PC-3 (cell line): ENCODE measurements at regions not wholly inside any gene's neighbourhood (a gene's known extent, or its start where the extent isn't known, plus 50 kb on each side); places are given as distances from the start of the nearest gene placed in this dataset.

Experiments used
- ATAC-seq: fragments of 200-7000 bp; cut with Tn5 transposase; 2 replicates; pipeline ENCODE4 v1.9.1; 2020; ENCODE audit warnings: mild to moderate bottlenecking, moderate library complexity
- BruUV-seq: library from RNA; stranded (reverse); fragments of 400-500 nt; replicated peaks from 2 replicates; lab custom pipeline; 2021; lab: Mats Ljungman, UMichigan
- CTCF ChIA-PET: fragments of 300-600 bp; sonication (Branson Sonifier 250); formaldehyde crosslinking; loops from one replicate; lab custom pipeline; 2022; ENCODE audit warnings: antibody characterized with exemption; lab: Charles Lee
- POLR2A ChIA-PET: fragments of 300-600 bp; sonication (Branson Sonifier 250); formaldehyde crosslinking; loops from one replicate; lab custom pipeline; 2022; ENCODE audit warnings: antibody characterized with exemption; ENCODE audit not compliant: unreplicated experiment; lab: Charles Lee
- DNase-seq: peaks from one replicate; pipeline ENCODE4 v3.0.0-alpha.2; 2015
- H2AFZ ChIP-seq: fragments of 300-600 bp; sonication (generic); 2 replicates; pipeline ENCODE4 v1.6.0; 2016; ENCODE audit warnings: antibody characterized with exemption, low read length
- H3F3A ChIP-seq: fragments of 300-600 bp; sonication (generic); one replicate; pipeline ENCODE4 v1.6.0; 2017; ENCODE audit warnings: antibody characterized with exemption, low read length, control low read depth, mild to moderate bottlenecking; ENCODE audit not compliant: unreplicated experiment
- H3K27ac ChIP-seq: fragments of 300-600 bp; sonication (generic); 2 replicates; pipeline ENCODE4 v1.5.1; 2016; ENCODE audit warnings: mild to moderate bottlenecking, low read length
- H3K27me3 ChIP-seq: fragments of 300-600 bp; sonication (generic); 2 replicates; pipeline ENCODE4 v1.6.1; 2016; ENCODE audit warnings: low read length, mixed read lengths
- H3K36me3 ChIP-seq: fragments of 300-600 bp; sonication (generic); 2 replicates; pipeline ENCODE4 v1.6.1; 2016; ENCODE audit warnings: low read depth, mixed run types, low read length, mixed read lengths
- H3K4me1 ChIP-seq: fragments of 300-600 bp; sonication (generic); 2 replicates; pipeline ENCODE4 v1.5.1; 2016; ENCODE audit warnings: low read length; ENCODE audit not compliant: insufficient read depth
- H3K4me2 ChIP-seq: fragments of 300-600 bp; sonication (generic); 2 replicates; pipeline ENCODE4 v1.6.0; 2016; ENCODE audit warnings: low read length
- H3K4me3 ChIP-seq: fragments of 300-600 bp; sonication (generic); 2 replicates; pipeline ENCODE4 v1.5.1; 2016; ENCODE audit warnings: mild to moderate bottlenecking, low read length, mixed read lengths
- H3K79me2 ChIP-seq: fragments of 300-600 bp; sonication (generic); 2 replicates; pipeline ENCODE4 v1.6.1; 2017; ENCODE audit warnings: low read length, mixed read lengths
- H3K9ac ChIP-seq: fragments of 300-600 bp; sonication (generic); 2 replicates; pipeline ENCODE4 v1.6.0; 2016; ENCODE audit warnings: mild to moderate bottlenecking, low read length
- H3K9me2 ChIP-seq: fragments of 300-600 bp; sonication (generic); replicated peaks from 2 replicates; pipeline ENCODE4 v1.6.1; 2016; ENCODE audit warnings: mixed run types, low read length, mixed read lengths
- H3K9me3 ChIP-seq: fragments of 300-600 bp; sonication (generic); 2 replicates; pipeline ENCODE4 v1.6.1; 2016; ENCODE audit warnings: low read length, mixed read lengths
- H4K20me1 ChIP-seq: fragments of 300-600 bp; sonication (generic); 2 replicates; pipeline ENCODE4 v1.6.1; 2016; ENCODE audit warnings: low read length, mixed read lengths
- EZH2 ChIP-seq: fragments of 300-600 bp; sonication (generic); IDR thresholded peaks from one replicate; pipeline ENCODE4 v1.6.1; 2017; ENCODE audit warnings: antibody characterized with exemption, mild to moderate bottlenecking, low read length; ENCODE audit not compliant: unreplicated experiment
- EZH2phosphoT487 ChIP-seq: fragments of 300-600 bp; sonication (generic); IDR thresholded peaks from 2 replicates; pipeline ENCODE4 v1.6.1; 2018; ENCODE audit warnings: mild to moderate bottlenecking, antibody characterized with exemption, low read length, borderline replicate concordance
- intact Hi-C: fragments of 100-400 bp; cut with micrococcal nuclease; formaldehyde crosslinking; loops from 2 replicates; pipeline ENCODE4 v1.9.0; 2023
- TF ChIP-seq, protein P1 (sequence below): fragments of 300-600 bp; sonication (generic); conservative IDR thresholded peaks from 2 replicates; pipeline ENCODE4 v1.5.1; 2017; ENCODE audit warnings: antibody characterized with exemption, low read depth, mild to moderate bottlenecking, low read length

DNA sequence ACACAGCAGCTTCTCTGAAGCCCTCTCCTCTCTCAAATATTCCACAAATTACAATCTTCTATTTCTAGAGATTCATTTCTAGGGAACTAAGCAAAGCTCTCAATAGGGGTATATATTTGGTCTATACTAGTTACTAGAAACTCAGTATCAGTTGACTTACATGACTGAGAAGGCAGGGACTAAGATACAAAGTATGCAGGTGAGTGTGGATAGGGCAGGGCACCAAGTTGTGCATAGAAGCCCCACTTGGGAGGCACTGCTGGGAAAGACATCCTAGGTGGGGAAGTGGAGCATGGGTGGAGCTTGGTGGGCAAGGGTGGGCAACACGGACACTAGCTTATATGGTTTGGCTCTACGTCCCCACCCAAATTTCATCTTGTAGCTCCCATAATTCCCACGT is 148.1 kb upstream of the RASA1 start:
- ATAC-seq = no peak
- H3K4me1 ChIP-seq = peaks cover 53% of the 10 kb centered on the region

DNA sequence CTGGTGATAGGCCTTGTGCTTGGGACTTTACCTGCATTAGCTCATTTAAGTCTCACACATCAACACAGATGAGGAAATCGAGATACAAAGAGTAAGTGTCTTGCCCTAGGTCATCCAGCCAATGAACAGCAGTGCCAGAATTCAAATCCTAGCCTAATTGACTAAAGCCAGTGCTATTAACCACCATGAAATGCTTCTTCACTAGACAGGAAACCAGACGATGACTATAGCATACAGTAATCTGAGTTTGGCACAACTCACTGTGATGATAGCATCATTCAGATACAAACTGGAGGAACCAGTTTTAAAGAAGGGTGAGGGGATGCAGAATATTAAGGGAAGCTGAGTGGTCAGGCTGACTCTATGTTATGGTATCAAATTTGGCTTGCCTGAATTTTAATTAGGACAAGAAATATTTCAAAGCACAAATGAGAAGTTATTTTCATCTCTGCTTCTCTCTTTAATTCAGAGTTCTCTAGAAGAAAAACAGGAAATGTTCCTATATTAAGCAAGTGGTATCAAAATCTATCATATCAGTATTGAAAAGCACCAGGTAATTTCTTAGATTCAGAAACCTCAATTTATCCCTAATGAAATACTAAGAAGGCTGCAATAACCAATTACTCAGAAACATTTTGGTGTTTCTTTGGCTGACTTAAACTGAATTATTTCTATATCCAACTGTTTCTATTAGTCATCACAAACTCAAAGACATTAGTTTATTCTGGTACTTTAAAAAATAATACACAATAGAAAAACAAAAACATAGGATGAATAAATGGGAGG is 147.0 kb upstream of the RASA1 start:
- Histone ChIP-seq H3K79me2 (no peaks in the 10 kb centered on the region), H4K20me1 (no peaks in the 10 kb centered on the region), H3K9ac (peak overlapping the region; percentile 9; the same call in 1 of the 2 replicates), H3K9me2 (no peaks in the 10 kb centered on the region), H3K4me1 (peaks cover 54% of the 10 kb centered on the region), H3K4me3 (peak overlapping the region; percentile 38), H3K36me3 (no peaks in the 10 kb centered on the region), H3K27ac (peak overlapping the region; percentile 71), H3K27me3 (no peaks in the 10 kb centered on the region), H3K4me2 (peak overlapping the region; percentile 77), H3K9me3 (no peaks in the 10 kb centered on the region), H2AFZ (no peak overlapping the region), H3F3A (peaks cover 16% of the 10 kb centered on the region)
- DNase-seq = peak; percentile 100
- ATAC-seq = peak; percentile 79
- TSS peak; percentile 81 for BruUV-seq
- ChIA-PET CTCF (interaction anchor here (0.5 to 0.6 kb wide), 2 partner anchors 139 to 205 kb away, joined by 6 to 8 read pairs; no protein-coding TSS in a partner anchor), POLR2A (interaction anchor here (0.6 to 0.9 kb wide), 3 partner anchors 50 to 147 kb away, joined by 4 to 9 read pairs (median 4); partner anchors contain the start of gene RASA1)
- TF ChIP-seq, protein P1, sequence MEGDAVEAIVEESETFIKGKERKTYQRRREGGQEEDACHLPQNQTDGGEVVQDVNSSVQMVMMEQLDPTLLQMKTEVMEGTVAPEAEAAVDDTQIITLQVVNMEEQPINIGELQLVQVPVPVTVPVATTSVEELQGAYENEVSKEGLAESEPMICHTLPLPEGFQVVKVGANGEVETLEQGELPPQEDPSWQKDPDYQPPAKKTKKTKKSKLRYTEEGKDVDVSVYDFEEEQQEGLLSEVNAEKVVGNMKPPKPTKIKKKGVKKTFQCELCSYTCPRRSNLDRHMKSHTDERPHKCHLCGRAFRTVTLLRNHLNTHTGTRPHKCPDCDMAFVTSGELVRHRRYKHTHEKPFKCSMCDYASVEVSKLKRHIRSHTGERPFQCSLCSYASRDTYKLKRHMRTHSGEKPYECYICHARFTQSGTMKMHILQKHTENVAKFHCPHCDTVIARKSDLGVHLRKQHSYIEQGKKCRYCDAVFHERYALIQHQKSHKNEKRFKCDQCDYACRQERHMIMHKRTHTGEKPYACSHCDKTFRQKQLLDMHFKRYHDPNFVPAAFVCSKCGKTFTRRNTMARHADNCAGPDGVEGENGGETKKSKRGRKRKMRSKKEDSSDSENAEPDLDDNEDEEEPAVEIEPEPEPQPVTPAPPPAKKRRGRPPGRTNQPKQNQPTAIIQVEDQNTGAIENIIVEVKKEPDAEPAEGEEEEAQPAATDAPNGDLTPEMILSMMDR = no peak
- no peak for TF ChIP-seq EZH2
- no peak for TF ChIP-seq EZH2phosphoT487
- intact Hi-C loops = loop anchor here (1.0 to 5.0 kb wide), 4 partner anchors 21 to 272 kb away; no protein-coding TSS in a partner anchor

More for the DNA sequence above, 148.1 kb upstream of the RASA1 start:
- no peak overlapping the region for H3K4me3 ChIP-seq
- H3K4me2 ChIP-seq = no peak overlapping the region
- H3F3A ChIP-seq = peaks cover 16% of the 10 kb centered on the region
- intact Hi-C loops = no loop called here
- ChIA-PET POLR2A (interaction anchor here (0.8 to 0.9 kb wide), 2 partner anchors 49 to 148 kb away, joined by 4 to 9 read pairs; partner anchors contain the start of gene RASA1), CTCF (no interaction called here)
- no peaks in the 10 kb centered on the region for H3K9me3 ChIP-seq
- TF ChIP-seq, protein P1 = no peak
- no peak for TF ChIP-seq EZH2phosphoT487
- BruUV-seq = no TSS peak
- no peaks in the 10 kb centered on the region for H3K27me3 ChIP-seq
- DNase-seq = peak; percentile 25
- no peaks in the 10 kb centered on the region for H3K36me3 ChIP-seq
- H4K20me1 ChIP-seq = no peaks in the 10 kb centered on the region
- H3K79me2 ChIP-seq = no peaks in the 10 kb centered on the region
- peak overlapping the region; percentile 71 for H3K27ac ChIP-seq
- no peak overlapping the region for H3K9ac ChIP-seq
- H3K9me2 ChIP-seq = no peaks in the 10 kb centered on the region
- H2AFZ ChIP-seq = no peak overlapping the region
